GM21619 (cell line): ENCODE measurements at regions not wholly inside any gene's neighbourhood (a gene's known extent, or its start where the extent isn't known, plus 50 kb on each side); places are given as distances from the start of the nearest gene placed in this dataset.
A peak's percentile ranks its signal among the peaks of the same experiment; 100 is the strongest.
"Not testable (repeated sequence)": the region's sequence is repeated elsewhere in the genome, so short reads cannot be mapped to it uniquely, and the experiment has no call there.

Experiments
- ATAC-seq: cut with Tn5 transposase; IDR thresholded peaks from one replicate; pipeline ENCODE4 v1.9.1; 2021; ENCODE audit not compliant: unreplicated experiment

DNA sequence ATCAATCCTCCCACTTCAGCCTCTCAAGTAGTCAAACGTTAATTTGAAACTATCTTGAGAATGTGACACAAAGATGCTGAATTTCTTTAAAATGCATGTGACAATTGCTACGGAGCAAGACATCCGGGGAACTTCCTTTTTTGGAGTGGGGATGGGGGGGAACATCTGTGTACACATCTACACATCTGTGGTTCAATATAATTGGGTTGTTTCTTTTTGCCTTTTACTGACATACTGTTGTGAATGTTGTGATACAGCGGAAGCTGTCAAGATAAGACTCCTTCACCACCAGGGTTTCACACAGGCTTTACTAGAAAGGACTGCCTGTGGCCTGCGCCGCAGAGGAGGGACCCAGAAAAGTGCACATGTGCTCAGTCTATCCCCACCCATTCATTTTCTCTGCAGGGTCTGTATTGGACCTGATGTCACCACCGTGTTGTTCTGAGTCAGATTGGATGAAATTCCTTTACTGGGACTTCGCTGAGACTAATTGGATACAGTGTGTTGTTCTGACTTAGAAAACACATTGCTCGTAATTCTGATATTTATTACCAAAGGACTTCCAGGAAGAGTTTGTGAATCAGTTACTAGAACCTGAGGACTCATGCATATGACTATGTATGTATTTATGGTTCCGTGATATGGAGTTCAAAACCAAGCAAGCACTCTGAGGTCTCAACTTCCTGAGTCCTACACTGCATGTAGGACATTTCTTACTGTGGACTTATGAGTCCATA is 98.7 kb upstream of the SGK1 start:
- no peak for ATAC-seq

DNA sequence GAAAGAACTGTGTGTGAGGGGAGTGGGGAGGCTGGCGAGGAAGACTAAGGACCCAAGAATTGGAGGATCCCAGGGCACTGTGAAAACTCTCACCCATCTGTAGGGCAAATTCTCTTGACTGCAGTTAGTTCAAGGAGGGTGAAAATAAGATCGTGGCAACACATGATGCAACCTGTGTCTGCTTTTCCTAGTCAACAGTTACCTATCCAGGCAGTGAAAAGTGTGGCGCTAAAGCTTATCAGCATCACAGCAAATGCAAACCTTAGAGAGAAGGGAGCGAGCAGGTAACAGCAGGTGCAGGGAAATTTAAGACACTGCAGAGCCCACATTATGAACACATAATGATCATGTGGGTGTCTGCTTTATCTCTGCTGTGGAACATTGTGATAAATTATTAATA is 97.7 kb upstream of the SGK1 start:
- ATAC-seq, result no peak

- ATAC-seq, result no peak
Measured at GRCh38 chr6:134415194-134415593, 97.3 kb upstream of the SGK1 start.

DNA sequence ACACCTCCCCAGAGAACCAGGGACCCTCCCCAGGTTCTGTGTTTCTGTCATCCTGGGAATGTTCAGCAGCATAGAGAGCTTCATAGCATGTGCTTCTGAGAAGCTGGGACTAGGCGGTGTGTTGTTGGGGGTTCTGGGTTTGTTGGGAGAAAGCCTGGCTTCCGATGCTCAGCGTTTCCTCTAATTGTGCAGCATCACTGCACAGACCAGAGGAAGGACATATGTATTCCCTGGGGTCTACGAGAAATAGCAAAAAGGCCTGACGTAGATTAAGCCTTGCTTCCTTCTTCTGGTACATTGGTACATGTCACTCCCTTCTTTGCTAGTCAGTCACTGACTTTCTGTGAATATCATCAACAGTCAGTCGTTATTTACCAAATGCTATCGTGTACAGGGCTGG is 96.9 kb upstream of the SGK1 start:
- ATAC-seq, result no peak

- ATAC-seq, result no peak
Measured at GRCh38 chr6:134413241-134413643, 95.3 kb upstream of the SGK1 start.

- ATAC-seq, result no peak
Measured at GRCh38 chr6:134410541-134410940, 92.6 kb upstream of the SGK1 start.

- no peak for ATAC-seq
Measured at GRCh38 chr6:134407791-134408190, 89.9 kb upstream of the SGK1 start.

DNA sequence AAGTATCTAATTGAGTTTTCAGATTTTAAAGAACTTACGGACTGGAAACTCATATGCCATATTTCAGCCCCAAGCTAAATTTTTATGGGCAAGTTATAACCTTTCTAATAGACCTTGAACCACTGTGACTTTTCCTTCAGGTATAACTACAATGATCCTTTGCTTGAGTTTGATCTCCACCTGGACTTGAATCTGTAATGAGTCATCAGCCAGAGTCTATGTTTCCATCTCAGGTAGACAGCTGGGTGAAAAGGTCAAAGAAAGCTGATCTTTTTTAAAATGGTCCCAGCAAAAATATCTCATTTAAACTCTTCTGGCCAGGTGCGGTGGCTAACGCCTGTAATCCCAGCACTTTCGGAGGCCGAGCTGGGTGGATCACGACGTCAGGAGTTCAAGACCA is 88.4 kb upstream of the SGK1 start:
- ATAC-seq, result no peak

DNA sequence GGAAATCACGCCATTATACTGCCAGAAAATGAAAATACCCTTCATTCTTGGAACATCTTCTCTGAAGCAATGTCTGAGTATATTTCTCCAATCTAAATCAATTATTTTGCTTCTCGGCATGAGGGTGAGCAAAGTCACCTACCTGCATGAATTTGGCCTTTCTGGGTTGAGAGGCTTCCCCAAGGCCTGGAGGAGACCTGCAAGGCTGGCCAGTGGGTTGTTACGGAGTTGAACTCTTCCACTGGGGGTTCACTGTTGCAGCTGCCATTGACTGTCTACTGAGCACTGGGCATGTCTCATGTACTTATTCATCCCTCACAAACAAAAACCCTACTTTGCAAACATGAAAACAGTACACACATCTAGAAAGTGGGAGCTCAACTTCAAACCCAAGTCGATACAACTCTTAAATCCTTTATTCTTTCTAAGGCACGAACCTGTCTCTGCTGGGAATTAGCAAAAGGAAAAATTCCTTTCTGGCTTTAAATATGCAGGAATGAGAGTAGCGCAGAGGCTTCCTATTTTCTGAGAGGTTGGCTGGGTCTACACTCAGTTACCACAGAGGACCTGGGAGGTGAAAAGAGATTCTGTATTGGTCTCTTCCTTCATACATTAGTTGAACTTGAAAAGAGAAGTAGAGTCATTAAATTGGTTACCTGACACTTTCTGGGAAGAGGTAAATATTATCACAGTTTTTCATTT is 87.6 kb upstream of the SGK1 start:
- no peak for ATAC-seq

- ATAC-seq, result not testable (repeated sequence)
Measured at GRCh38 chr6:134403312-134403711, 85.4 kb upstream of the SGK1 start.

- ATAC-seq, result no peak
Measured at GRCh38 chr6:134402372-134402984, 84.6 kb upstream of the SGK1 start.

GRCh38 chr6:134400941-134401340 is 83.0 kb upstream of the SGK1 start:
- ATAC-seq, result no peak

GRCh38 chr6:134398453-134398852 is 80.5 kb upstream of the SGK1 start:
- peak; percentile 73 for ATAC-seq

DNA sequence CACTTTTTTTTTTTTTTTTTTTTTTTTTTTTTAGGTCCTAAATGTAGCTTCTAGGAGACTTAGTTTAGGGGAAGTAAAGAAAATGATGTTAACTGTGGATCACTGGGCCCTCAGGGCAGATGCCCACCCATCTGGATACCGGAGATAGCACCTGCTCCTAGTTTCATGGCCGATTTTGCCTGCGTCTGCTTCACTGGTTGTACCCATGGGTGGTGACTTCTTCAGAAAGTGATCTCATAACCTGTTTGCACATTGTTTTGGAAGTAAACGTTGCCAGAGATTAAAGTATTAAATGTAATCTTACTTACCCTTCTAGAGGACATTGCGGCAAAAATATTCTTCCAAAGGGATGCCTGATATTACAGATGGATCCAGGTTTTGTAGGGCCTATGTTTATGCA is 79.8 kb upstream of the SGK1 start:
- ATAC-seq, result no peak

DNA sequence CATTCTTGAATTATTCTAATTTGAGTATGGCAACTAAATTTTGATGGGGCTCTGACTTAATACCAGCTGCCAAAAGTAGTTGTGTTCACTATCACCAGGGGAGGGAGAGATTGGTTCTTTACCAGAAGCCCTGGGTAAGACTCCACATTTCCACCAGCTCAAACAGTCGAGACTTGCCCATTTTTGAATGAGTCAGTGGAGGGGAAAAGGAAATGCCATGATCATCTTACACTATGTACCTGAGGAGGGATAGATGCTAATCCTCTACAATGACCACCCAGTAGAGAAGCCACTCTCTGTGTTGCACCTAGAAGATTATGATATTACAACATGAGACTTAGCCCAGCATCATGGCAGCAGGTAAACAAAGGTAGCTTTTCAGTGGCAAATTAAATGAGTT is 77.0 kb upstream of the SGK1 start:
- no peak for ATAC-seq

DNA sequence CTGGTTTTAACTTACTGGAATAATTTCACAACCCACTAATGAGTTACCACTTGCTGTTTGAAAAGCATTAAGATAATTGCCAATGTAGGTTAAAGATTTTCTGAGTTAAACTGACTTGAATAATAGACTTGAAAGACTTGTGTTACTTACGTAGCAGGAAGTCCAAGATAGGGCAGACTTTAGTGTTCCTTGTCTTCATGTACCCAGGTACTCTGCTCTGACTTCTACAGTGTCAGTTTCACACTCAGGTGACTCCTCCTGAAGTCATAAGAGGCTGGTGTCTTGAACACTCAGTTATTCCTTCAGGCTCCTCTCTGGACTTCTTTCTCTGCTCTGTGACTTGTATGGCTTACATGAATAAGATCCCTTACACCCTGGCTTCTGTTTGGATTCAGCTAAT is 76.3 kb upstream of the SGK1 start:
- ATAC-seq, result no peak

DNA sequence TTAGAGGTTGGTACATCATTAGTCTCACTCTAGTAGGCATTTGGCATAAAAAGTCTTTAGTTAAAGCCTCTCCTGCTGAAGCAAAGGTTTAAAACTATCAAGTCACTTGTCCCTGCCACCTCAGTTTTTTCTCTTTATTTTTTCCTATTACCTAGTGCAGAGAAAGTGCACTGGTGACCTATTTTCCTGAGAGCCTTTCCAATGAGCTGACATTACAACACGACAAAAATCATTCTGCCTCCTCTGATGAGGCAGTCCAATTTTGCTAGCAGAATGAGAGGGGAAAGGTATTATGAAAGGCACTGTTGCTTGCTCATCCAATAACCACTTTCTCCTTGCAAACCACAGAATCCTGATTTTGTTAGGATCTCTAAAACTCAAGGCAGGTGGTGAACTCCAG is 73.3 kb upstream of the SGK1 start:
- no peak for ATAC-seq

GRCh38 chr6:134389658-134390057 is 71.7 kb upstream of the SGK1 start:
- ATAC-seq, result no peak

GRCh38 chr6:134389129-134389528 is 71.2 kb upstream of the SGK1 start:
- no peak for ATAC-seq

DNA sequence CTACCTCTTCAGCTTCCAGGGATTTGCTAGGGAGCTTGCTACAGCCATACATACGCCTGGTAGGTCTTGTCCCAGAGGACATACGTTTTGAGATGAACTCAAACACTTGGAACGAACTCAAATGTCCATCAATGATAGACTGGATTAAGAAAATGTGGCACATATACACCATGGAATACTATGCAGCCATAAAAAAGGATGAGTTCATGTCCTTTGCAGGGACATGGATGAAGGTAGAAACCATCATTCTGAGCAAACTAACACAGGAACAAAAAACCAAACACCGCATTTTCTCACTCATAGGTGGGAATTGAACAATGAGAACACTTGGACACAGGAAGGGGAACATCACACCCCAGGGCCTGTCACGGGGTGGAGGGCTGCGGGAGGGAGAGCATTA is 68.6 kb upstream of the SGK1 start:
- ATAC-seq, result not testable (repeated sequence)

DNA sequence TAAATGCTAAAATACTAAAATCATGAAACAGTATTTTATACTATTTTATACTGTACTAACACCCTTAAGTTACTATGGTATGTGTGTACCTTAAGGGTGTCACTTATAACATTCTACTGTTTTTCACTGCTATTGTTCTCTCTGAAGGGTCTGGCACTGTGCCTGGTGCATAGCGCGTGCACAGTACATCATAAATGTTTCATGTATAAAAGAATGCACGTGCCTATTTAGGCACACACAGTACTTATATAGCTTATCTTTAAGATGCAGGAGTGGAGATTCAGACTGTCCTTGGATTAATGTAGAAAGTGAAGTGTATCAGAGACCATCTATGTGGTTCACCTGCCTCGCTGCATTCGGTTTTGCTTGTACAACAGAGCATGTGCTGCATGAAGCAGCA is 64.0 kb upstream of the SGK1 start:
- no peak for ATAC-seq

GRCh38 chr6:134379599-134379998 is 61.7 kb upstream of the SGK1 start:
- ATAC-seq, result no peak
